RWPE1 (cell line): ENCODE measurements at regions not wholly inside any gene's neighbourhood (a gene's known extent, or its start where the extent isn't known, plus 50 kb on each side); places are given as distances from the start of the nearest gene placed in this dataset.

Source experiments
- CTCF ChIA-PET: fragments of 350-600 bp; sonication (Branson Sonifier 250); formaldehyde crosslinking; extraction: SDS; loops from one replicate; lab custom pipeline; 2021; lab: Yijun Ruan, JAX
- POLR2A ChIA-PET: fragments of 400-600 bp; formaldehyde crosslinking; extraction: SDS; loops from one replicate; lab custom pipeline; 2020; ENCODE audit warnings: antibody characterized with exemption; ENCODE audit not compliant: low non-redundant PET; lab: Yijun Ruan, JAX
- DNase-seq: peaks from one replicate; pipeline ENCODE4 v3.0.0; 2012; ENCODE audit warnings: low spot score
- H3K27ac ChIP-seq: fragments of 450-650 bp; 2 replicates; pipeline ENCODE4 v1.5.1; 2017
- CTCF ChIP-seq: fragments of 450-650 bp; conservative IDR thresholded peaks from 2 replicates; pipeline ENCODE4 v1.5.1; 2017; ENCODE audit warnings: low read depth, mild to moderate bottlenecking

- no peak overlapping the region for H3K27ac ChIP-seq
- CTCF ChIA-PET, result interaction anchor here (0.7 to 1.0 kb wide), 2 partner anchors 9 to 220 kb away, joined by 3 to 7 read pairs; no protein-coding TSS in a partner anchor
- no peak for TF ChIP-seq CTCF
- no peak for DNase-seq
- POLR2A ChIA-PET, result no interaction called here
These were observed 122.2 kb upstream of the TP63 start for GRCh38 chr3:189508784-189509501.

- POLR2A ChIA-PET, result no interaction called here
- CTCF ChIA-PET, result interaction anchor here (0.6 to 0.8 kb wide), 3 partner anchors 76 to 1348 kb away, joined by 3 to 4 read pairs (median 3); no protein-coding TSS in a partner anchor
- no peak for TF ChIP-seq CTCF
- H3K27ac ChIP-seq, result peak overlapping the region; percentile 69; the same call in 1 of the 2 replicates
- DNase-seq, result no peak
These were observed 119.2 kb upstream of the TP63 start for GRCh38 chr3:189512039-189512438.

- POLR2A ChIA-PET, result no interaction called here
These were observed 118.4 kb upstream of the TP63 start for GRCh38 chr3:189512821-189513220.

GRCh38 chr3:189513281-189514117 is 117.7 kb upstream of the TP63 start:
- ChIA-PET CTCF (no interaction called here), POLR2A (no interaction called here)
- peak; percentile 75 for DNase-seq
- H3K27ac ChIP-seq, result peak overlapping the region; percentile 69; the same call in 1 of the 2 replicates
- no peak for TF ChIP-seq CTCF

More at GRCh38 chr3:189512821-189513220, 118.4 kb upstream of the TP63 start:
- CTCF ChIA-PET, result interaction anchor here (0.8 kb wide), 1 partner anchor 236 kb away, joined by 4 read pairs; no protein-coding TSS in a partner anchor
- no peak for DNase-seq
- peak overlapping the region; percentile 69; the same call in 1 of the 2 replicates for H3K27ac ChIP-seq
- TF ChIP-seq CTCF, result no peak

- CTCF ChIA-PET, result no interaction called here
- DNase-seq, result no peak
- no peak for TF ChIP-seq CTCF
- POLR2A ChIA-PET, result no interaction called here
- no peak overlapping the region for H3K27ac ChIP-seq
These were observed 115.2 kb upstream of the TP63 start for GRCh38 chr3:189516039-189516438.

- peak overlapping the region; percentile 42; the same call in 1 of the 2 replicates for H3K27ac ChIP-seq
- no peak for DNase-seq
- CTCF ChIA-PET, result interaction anchor here (0.6 to 0.9 kb wide), 2 partner anchors 10 to 45 kb away, joined by 3 read pairs; no protein-coding TSS in a partner anchor
- POLR2A ChIA-PET, result no interaction called here
- no peak for TF ChIP-seq CTCF
These were observed 113.2 kb upstream of the TP63 start for GRCh38 chr3:189517981-189518380.
